ENCODE measurements at regions not wholly inside any gene's neighbourhood (a gene's known extent, or its start where the extent isn't known, plus 50 kb on each side); places are given as distances from the start of the nearest gene placed in this dataset.
"Not testable (repeated sequence)": the region's sequence is repeated elsewhere in the genome, so short reads cannot be mapped to it uniquely, and the experiment has no call there.

- peak; percentile 86 for DNase-seq (ENCODE audit: low spot score)
- H3K27ac ChIP-seq (ENCODE audit: low read depth, low read length, poor library complexity, severe bottlenecking): no peak overlapping the region
- no TSS peak for BruUV-seq (replicated peaks)
- H3K9me3 ChIP-seq (ENCODE audit: low read depth, low read length, poor library complexity, severe bottlenecking): peaks cover 15% of the 10 kb centered on the region
- intact Hi-C loops (cut with micrococcal nuclease; ENCODE audit: unreplicated experiment): no loop called here
- TF ChIP-seq CTCF (conservative IDR thresholded peaks at IDR 0.05; ENCODE audit: low read depth, low read length) (peak; percentile 90), EZH2 (IDR thresholded peaks at IDR 0.05; ENCODE audit: borderline replicate concordance, low read depth, low read length, poor library complexity, severe bottlenecking) (no peak)
- peaks cover 12% of the 10 kb centered on the region for H3K27me3 ChIP-seq (replicated peaks; ENCODE audit: insufficient read depth, low read depth, low read length, poor library complexity)
- peak overlapping the region; percentile 12 for H3K4me3 ChIP-seq (ENCODE audit: low read depth, low read length, poor library complexity, severe bottlenecking)
- ChIA-PET POLR2A (ENCODE audit: low non-redundant PET) (no interaction called here), CTCF (interaction anchor here (0.6 to 1.7 kb wide), 15 partner anchors 11 to 1932 kb away, joined by 3 to 12 read pairs (median 6); partner anchors contain the start of gene ADRA2C)
- peaks cover 21% of the 10 kb centered on the region for H3K4me1 ChIP-seq (ENCODE audit: insufficient read depth, low read length, poor library complexity, severe bottlenecking)
- no peaks in the 10 kb centered on the region for H3K36me3 ChIP-seq (ENCODE audit: insufficient read depth, low read length, poor library complexity, severe bottlenecking)
These were observed 114.5 kb downstream of the ADRA2C start for GRCh38 chr4:3880615-3881120.

- DNase-seq (ENCODE audit: low spot score); BruUV-seq (replicated peaks); H3K27me3 ChIP-seq (replicated peaks; ENCODE audit: insufficient read depth, low read depth, low read length, poor library complexity); intact Hi-C loops (cut with micrococcal nuclease; ENCODE audit: unreplicated experiment); H3K36me3 ChIP-seq (ENCODE audit: insufficient read depth, low read length, poor library complexity, severe bottlenecking); CTCF ChIA-PET; H3K27ac ChIP-seq (ENCODE audit: low read depth, low read length, poor library complexity, severe bottlenecking); POLR2A ChIA-PET (ENCODE audit: low non-redundant PET); H3K4me3 ChIP-seq (ENCODE audit: low read depth, low read length, poor library complexity, severe bottlenecking): not testable (repeated sequence)
- Histone ChIP-seq H3K9me3 (ENCODE audit: low read depth, low read length, poor library complexity, severe bottlenecking) (peaks cover 10% of the 10 kb centered on the region), H3K4me1 (ENCODE audit: insufficient read depth, low read length, poor library complexity, severe bottlenecking) (peaks cover 11% of the 10 kb centered on the region)
These were observed 116.2 kb downstream of the ADRA2C start for GRCh38 chr4:3882316-3882885.

- peaks cover 11% of the 10 kb centered on the region for H3K4me1 ChIP-seq (ENCODE audit: insufficient read depth, low read length, poor library complexity, severe bottlenecking)
- CTCF ChIA-PET; DNase-seq (ENCODE audit: low spot score); intact Hi-C loops (cut with micrococcal nuclease; ENCODE audit: unreplicated experiment); H3K27me3 ChIP-seq (replicated peaks; ENCODE audit: insufficient read depth, low read depth, low read length, poor library complexity); POLR2A ChIA-PET (ENCODE audit: low non-redundant PET); H3K36me3 ChIP-seq (ENCODE audit: insufficient read depth, low read length, poor library complexity, severe bottlenecking); H3K27ac ChIP-seq (ENCODE audit: low read depth, low read length, poor library complexity, severe bottlenecking); H3K9me3 ChIP-seq (ENCODE audit: low read depth, low read length, poor library complexity, severe bottlenecking); BruUV-seq (replicated peaks); H3K4me3 ChIP-seq (ENCODE audit: low read depth, low read length, poor library complexity, severe bottlenecking): not testable (repeated sequence)
These were observed 118.1 kb downstream of the ADRA2C start for GRCh38 chr4:3884261-3884660.

GRCh38 chr4:3893590-3893989, 127.4 kb downstream of the ADRA2C start:
- H3K27ac ChIP-seq (ENCODE audit: low read depth, low read length, poor library complexity, severe bottlenecking); H3K36me3 ChIP-seq (ENCODE audit: insufficient read depth, low read length, poor library complexity, severe bottlenecking); H3K9me3 ChIP-seq (ENCODE audit: low read depth, low read length, poor library complexity, severe bottlenecking); DNase-seq (ENCODE audit: low spot score); CTCF ChIA-PET; intact Hi-C loops (cut with micrococcal nuclease; ENCODE audit: unreplicated experiment); H3K27me3 ChIP-seq (replicated peaks; ENCODE audit: insufficient read depth, low read depth, low read length, poor library complexity); H3K4me3 ChIP-seq (ENCODE audit: low read depth, low read length, poor library complexity, severe bottlenecking); H3K4me1 ChIP-seq (ENCODE audit: insufficient read depth, low read length, poor library complexity, severe bottlenecking); BruUV-seq (replicated peaks); POLR2A ChIA-PET (ENCODE audit: low non-redundant PET): not testable (repeated sequence)

- H3K4me3 ChIP-seq (ENCODE audit: low read depth, low read length, poor library complexity, severe bottlenecking); H3K27ac ChIP-seq (ENCODE audit: low read depth, low read length, poor library complexity, severe bottlenecking); intact Hi-C loops (cut with micrococcal nuclease; ENCODE audit: unreplicated experiment); H3K4me1 ChIP-seq (ENCODE audit: insufficient read depth, low read length, poor library complexity, severe bottlenecking); H3K27me3 ChIP-seq (replicated peaks; ENCODE audit: insufficient read depth, low read depth, low read length, poor library complexity); BruUV-seq (replicated peaks); CTCF ChIA-PET; POLR2A ChIA-PET (ENCODE audit: low non-redundant PET); H3K36me3 ChIP-seq (ENCODE audit: insufficient read depth, low read length, poor library complexity, severe bottlenecking); DNase-seq (ENCODE audit: low spot score); H3K9me3 ChIP-seq (ENCODE audit: low read depth, low read length, poor library complexity, severe bottlenecking): not testable (repeated sequence)
These were observed 128.1 kb downstream of the ADRA2C start for GRCh38 chr4:3894086-3894959.

Data from A673 (cell line).